Activated B cell treated with CpG ODN at 0.5 μM for 24 hours (primary cell): ENCODE measurements at regions not wholly inside any gene's neighbourhood (a gene's known extent, or its start where the extent isn't known, plus 50 kb on each side); places are given as distances from the start of the nearest gene placed in this dataset.

Experiments
- ATAC-seq: fragments of 200-7000 bp; cut with Tn5 transposase; one replicate; pipeline ENCODE4 v1.10.0; 2021; ENCODE audit warnings: low read depth, mild to moderate bottlenecking, moderate library complexity
- CTCF ChIA-PET: fragments of 350-600 bp; sonication (Branson Sonifier 250); formaldehyde crosslinking; loops from one replicate; lab custom pipeline; 2021; ENCODE audit warnings: antibody characterized with exemption; lab: Charles Lee
- POLR2A ChIA-PET: fragments of 350-600 bp; sonication (Branson Sonifier 250); formaldehyde crosslinking; loops from one replicate; lab custom pipeline; 2021; ENCODE audit warnings: antibody characterized with exemption; lab: Charles Lee
- DNase-seq: peaks from one replicate; pipeline ENCODE4 v3.0.0; 2022
- H3K27ac Mint-ChIP-seq: one replicate; pipeline ENCODE4 v1.8.0; 2020; ENCODE audit warnings: mixed read lengths
- H3K27me3 Mint-ChIP-seq: one replicate; pipeline ENCODE4 v1.8.0; 2021; ENCODE audit warnings: mixed read lengths
- H3K36me3 Mint-ChIP-seq: one replicate; pipeline ENCODE4 v1.8.0; 2021; ENCODE audit warnings: low read depth, mixed read lengths
- H3K4me1 Mint-ChIP-seq: one replicate; pipeline ENCODE4 v1.8.0; 2021; ENCODE audit warnings: mixed read lengths
- H3K4me3 Mint-ChIP-seq: one replicate; pipeline ENCODE4 v1.8.0; 2020; ENCODE audit warnings: mild to moderate bottlenecking, mixed read lengths
- H3K9me3 Mint-ChIP-seq: one replicate; pipeline ENCODE4 v1.8.0; 2020; ENCODE audit warnings: mixed read lengths
- CTCF ChIP-seq: fragments of 200-600 bp; IDR thresholded peaks from one replicate; pipeline ENCODE4 v1.8.0; 2022; ENCODE audit warnings: antibody characterized with exemption, mild to moderate bottlenecking
- intact Hi-C: fragments of 100-400 bp; cut with micrococcal nuclease; formaldehyde crosslinking; loops from one replicate; pipeline ENCODE4 v1.15.1; 2024

GRCh38 chr1:201769966-201770365 lies 59.0 kb upstream of the IPO9 start:
- intact Hi-C loops: no loop called here
- DNase-seq (no peak), ATAC-seq (no peak)
- TF ChIP-seq CTCF: no peak
- Mint-ChIP-seq H3K27me3 (peaks cover 17% of the 10 kb centered on the region), H3K27ac (no peak overlapping the region), H3K36me3 (peaks cover 4% of the 10 kb centered on the region), H3K9me3 (peaks cover 16% of the 10 kb centered on the region), H3K4me1 (no peaks in the 10 kb centered on the region), H3K4me3 (no peak overlapping the region)
- POLR2A ChIA-PET: interaction anchor here (0.6 kb wide), 1 partner anchor 1120 kb away, joined by 6 read pairs; no protein-coding TSS in a partner anchor
- CTCF ChIA-PET: no interaction called here

GRCh38 chr1:201771466-201771865 lies 57.5 kb upstream of the IPO9 start:
- no peak for DNase-seq
- ChIA-PET POLR2A (no interaction called here), CTCF (no interaction called here)
- H3K9me3 Mint-ChIP-seq: peaks cover 16% of the 10 kb centered on the region
- H3K36me3 Mint-ChIP-seq: peaks cover 4% of the 10 kb centered on the region
- H3K4me1 Mint-ChIP-seq: no peaks in the 10 kb centered on the region
- no peak for ATAC-seq
- no peak overlapping the region for H3K4me3 Mint-ChIP-seq
- no peak for TF ChIP-seq CTCF
- intact Hi-C loops: no loop called here
- H3K27ac Mint-ChIP-seq: no peak overlapping the region
- peaks cover 16% of the 10 kb centered on the region for H3K27me3 Mint-ChIP-seq

- no peak overlapping the region for H3K27ac Mint-ChIP-seq
- no peak for ATAC-seq
- no peak for DNase-seq
- TF ChIP-seq CTCF: no peak
- peaks cover 4% of the 10 kb centered on the region for H3K36me3 Mint-ChIP-seq
- H3K4me3 Mint-ChIP-seq: no peak overlapping the region
- H3K9me3 Mint-ChIP-seq: peaks cover 16% of the 10 kb centered on the region
- CTCF ChIA-PET: no interaction called here
- POLR2A ChIA-PET: no interaction called here
- peaks cover 16% of the 10 kb centered on the region for H3K27me3 Mint-ChIP-seq
- intact Hi-C loops: no loop called here
- H3K4me1 Mint-ChIP-seq: no peaks in the 10 kb centered on the region
Observed at GRCh38 chr1:201772178-201772577, 56.8 kb upstream of the IPO9 start.

- Mint-ChIP-seq H3K36me3 (peaks cover 4% of the 10 kb centered on the region), H3K4me1 (no peaks in the 10 kb centered on the region), H3K4me3 (no peak overlapping the region), H3K27ac (no peak overlapping the region), H3K9me3 (peaks cover 16% of the 10 kb centered on the region), H3K27me3 (peaks cover 11% of the 10 kb centered on the region)
- no peak for DNase-seq
- ChIA-PET CTCF (interaction anchor here (1.1 to 1.6 kb wide), 2 partner anchors 10 to 21 kb away, joined by 3 to 4 read pairs; no protein-coding TSS in a partner anchor), POLR2A (no interaction called here)
- no peak for ATAC-seq
- no peak for TF ChIP-seq CTCF
- intact Hi-C loops: no loop called here
Observed at GRCh38 chr1:201773764-201774163, 55.2 kb upstream of the IPO9 start.

GRCh38 chr1:201774224-201774982 lies 54.6 kb upstream of the IPO9 start:
- Mint-ChIP-seq H3K4me3 (no peak overlapping the region), H3K9me3 (peaks cover 16% of the 10 kb centered on the region), H3K27me3 (peaks cover 10% of the 10 kb centered on the region), H3K4me1 (no peaks in the 10 kb centered on the region), H3K27ac (no peak overlapping the region), H3K36me3 (peaks cover 4% of the 10 kb centered on the region)
- ATAC-seq: no peak
- POLR2A ChIA-PET: no interaction called here
- no peak for DNase-seq
- no peak for TF ChIP-seq CTCF
- intact Hi-C loops: no loop called here
- CTCF ChIA-PET: interaction anchor here (1.1 to 1.6 kb wide), 2 partner anchors 9 to 21 kb away, joined by 3 to 4 read pairs; no protein-coding TSS in a partner anchor
